ENCODE measurements at regions not wholly inside any gene's neighbourhood (a gene's known extent, or its start where the extent isn't known, plus 50 kb on each side); places are given as distances from the start of the nearest gene placed in this dataset.

- no peak overlapping the region for H3K9ac ChIP-seq (ENCODE audit: extremely low read depth, low read length, poor library complexity, severe bottlenecking)
- no peaks in the 10 kb centered on the region for H3K9me3 ChIP-seq (ENCODE audit: control insufficient read depth, low read length)
- H3K27ac Mint-ChIP-seq: no peak overlapping the region
- no peak overlapping the region for H3K4me3 Mint-ChIP-seq
- peaks cover 5% of the 10 kb centered on the region for H3K4me1 Mint-ChIP-seq
- no peaks in the 10 kb centered on the region for H3K27me3 ChIP-seq (ENCODE audit: control insufficient read depth, insufficient read depth, low read length, poor library complexity, severe bottlenecking)
- no peak overlapping the region for H3K4me3 ChIP-seq (ENCODE audit: low read length)
- H3K9me3 Mint-ChIP-seq: no peaks in the 10 kb centered on the region
- H3K36me3 ChIP-seq (ENCODE audit: control insufficient read depth, insufficient read depth, low read length): no peaks in the 10 kb centered on the region
- no peak overlapping the region for H3K27ac ChIP-seq (ENCODE audit: low read depth, low read length)
- H3K4me1 ChIP-seq (ENCODE audit: control insufficient read depth, insufficient read depth, low read length): no peaks in the 10 kb centered on the region
- peaks cover 2% of the 10 kb centered on the region for H3K27me3 Mint-ChIP-seq (ENCODE audit: insufficient read depth)
- no peaks in the 10 kb centered on the region for H3K36me3 Mint-ChIP-seq (ENCODE audit: low read depth)
- WGBS, 2 experiments (ENCODE audit: insufficient coverage in 1 of 2, insufficient read length in 1 of 2): 97 to 100% methylated on average over 1 to 2 of the region's 2 CpGs
- no peak for DNase-seq
- TF ChIP-seq, protein P1, sequence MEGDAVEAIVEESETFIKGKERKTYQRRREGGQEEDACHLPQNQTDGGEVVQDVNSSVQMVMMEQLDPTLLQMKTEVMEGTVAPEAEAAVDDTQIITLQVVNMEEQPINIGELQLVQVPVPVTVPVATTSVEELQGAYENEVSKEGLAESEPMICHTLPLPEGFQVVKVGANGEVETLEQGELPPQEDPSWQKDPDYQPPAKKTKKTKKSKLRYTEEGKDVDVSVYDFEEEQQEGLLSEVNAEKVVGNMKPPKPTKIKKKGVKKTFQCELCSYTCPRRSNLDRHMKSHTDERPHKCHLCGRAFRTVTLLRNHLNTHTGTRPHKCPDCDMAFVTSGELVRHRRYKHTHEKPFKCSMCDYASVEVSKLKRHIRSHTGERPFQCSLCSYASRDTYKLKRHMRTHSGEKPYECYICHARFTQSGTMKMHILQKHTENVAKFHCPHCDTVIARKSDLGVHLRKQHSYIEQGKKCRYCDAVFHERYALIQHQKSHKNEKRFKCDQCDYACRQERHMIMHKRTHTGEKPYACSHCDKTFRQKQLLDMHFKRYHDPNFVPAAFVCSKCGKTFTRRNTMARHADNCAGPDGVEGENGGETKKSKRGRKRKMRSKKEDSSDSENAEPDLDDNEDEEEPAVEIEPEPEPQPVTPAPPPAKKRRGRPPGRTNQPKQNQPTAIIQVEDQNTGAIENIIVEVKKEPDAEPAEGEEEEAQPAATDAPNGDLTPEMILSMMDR (conservative IDR thresholded peaks at IDR 0.05): no peak
These were observed 50.1 kb upstream of the FBXL17 start for GRCh38 chr5:108432024-108432423.
